SH-SY5Y (cell line): ENCODE measurements at regions not wholly inside any gene's neighbourhood (a gene's known extent, or its start where the extent isn't known, plus 50 kb on each side); places are given as distances from the start of the nearest gene placed in this dataset.

ENCODE experiments used
- GATA2 ChIP-seq: IDR thresholded peaks from 2 replicates; pipeline ENCODE4 v1.6.1; 2011; ENCODE audit warnings: mild to moderate bottlenecking, low read depth, low read length
- GATA3 ChIP-seq: IDR thresholded peaks from 2 replicates; pipeline ENCODE4 v1.6.1; 2011; ENCODE audit warnings: low read depth, mild to moderate bottlenecking, low read length, moderate library complexity

GRCh38 chr6:139649732-139650131, 275.3 kb upstream of the CITED2 start:
- TF ChIP-seq GATA3 (no peak), GATA2 (no peak)
